GM13977 (cell line): ENCODE measurements at regions not wholly inside any gene's neighbourhood (a gene's known extent, or its start where the extent isn't known, plus 50 kb on each side); places are given as distances from the start of the nearest gene placed in this dataset.

Experiments
- DNase-seq: peaks from one replicate; pipeline ENCODE4 v3.0.0; 2012; ENCODE audit warnings: low spot score
- CTCF ChIP-seq: IDR thresholded peaks from 2 replicates; pipeline ENCODE4 v1.5.1; 2012; ENCODE audit warnings: mild to moderate bottlenecking, control low read depth; ENCODE audit not compliant: insufficient read depth; ENCODE audit errors: extremely low read depth, missing control alignments
- in situ Hi-C: fragments of 300-500 bp; cut with MboI; formaldehyde crosslinking; loops from one replicate; pipeline ENCODE4 v1.12.0; 2022; ENCODE audit warnings: low sequenced_read_pairs, low pct_unique_long_range_greater_than_20kb, mixed read lengths, inconsistent platforms; ENCODE audit not compliant: unreplicated experiment

GRCh38 chr3:116981089-116981488 lies 271.5 kb downstream of the TUSC7 start:
- in situ Hi-C loops, result no loop called here
- DNase-seq, result no peak

DNA sequence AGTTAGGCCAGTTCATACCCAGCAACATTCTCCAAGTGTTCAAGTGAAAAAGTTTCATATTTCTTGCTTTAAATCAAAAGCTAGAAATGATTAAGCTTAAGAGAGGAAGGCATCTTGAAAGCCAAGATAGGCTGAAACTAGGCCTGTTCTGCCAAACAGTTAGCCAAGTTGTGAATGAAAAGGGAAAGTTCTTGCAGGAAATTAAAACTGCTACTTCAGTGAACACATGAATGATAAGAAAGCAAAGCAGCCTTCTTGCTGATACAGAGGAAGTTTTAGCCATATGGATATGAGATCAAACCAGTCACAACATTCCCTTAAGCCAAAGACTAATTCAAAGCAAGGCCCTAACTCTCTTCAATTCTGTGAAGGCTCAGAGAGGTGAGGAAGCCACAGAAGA lies 274.7 kb downstream of the TUSC7 start:
- TF ChIP-seq CTCF, result no peak
- no peak for DNase-seq
- in situ Hi-C loops, result no loop called here

More at GRCh38 chr3:116981089-116981488, 271.5 kb downstream of the TUSC7 start:
- TF ChIP-seq CTCF, result no peak

DNA sequence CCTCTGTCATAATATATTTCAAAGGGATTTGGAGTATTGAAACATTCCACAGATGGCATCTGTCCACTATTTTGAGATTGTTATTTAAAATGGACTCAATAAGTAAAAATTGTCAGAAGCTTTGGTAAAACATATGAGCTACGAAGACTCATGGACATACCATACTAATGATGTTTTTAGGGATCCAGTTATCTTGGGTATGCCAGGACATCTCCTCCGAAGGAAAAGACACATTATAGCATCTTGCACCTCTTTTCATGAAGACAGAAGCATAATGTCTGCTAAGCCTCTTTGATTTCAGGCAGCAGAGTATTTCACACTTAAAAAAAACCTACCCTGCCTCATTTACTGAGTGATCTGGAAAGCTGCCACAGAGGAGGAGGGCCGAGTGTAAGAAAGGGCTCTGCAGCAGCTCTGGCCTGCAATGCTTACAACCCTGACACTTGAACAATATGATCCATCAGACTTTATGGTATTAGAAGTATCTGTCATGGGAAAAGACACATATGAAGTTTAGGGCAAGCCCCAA lies 284.8 kb downstream of the TUSC7 start:
- in situ Hi-C loops, result no loop called here
- no peak for TF ChIP-seq CTCF
- no peak for DNase-seq

GRCh38 chr3:117003501-117003900 lies 293.9 kb downstream of the TUSC7 start:
- no peak for DNase-seq
- no peak for TF ChIP-seq CTCF
- in situ Hi-C loops, result no loop called here

- TF ChIP-seq CTCF, result no peak
- DNase-seq, result no peak
- in situ Hi-C loops, result no loop called here
These were observed 295.7 kb downstream of the TUSC7 start for GRCh38 chr3:117005274-117005673.

GRCh38 chr3:117005911-117006522 lies 296.4 kb downstream of the TUSC7 start:
- TF ChIP-seq CTCF, result no peak
- no peak for DNase-seq
- in situ Hi-C loops, result no loop called here
